Fibroblast of skin of right biceps (primary cell): ENCODE measurements at regions not wholly inside any gene's neighbourhood (a gene's known extent, or its start where the extent isn't known, plus 50 kb on each side); places are given as distances from the start of the nearest gene placed in this dataset.

Experiments used
- DNase-seq: peaks from one replicate; pipeline ENCODE4 v3.0.0-alpha.2; 2013

GRCh38 chr7:155138204-155138603 lies 68.1 kb downstream of the HTR5A start:
- DNase-seq, result no peak

DNA sequence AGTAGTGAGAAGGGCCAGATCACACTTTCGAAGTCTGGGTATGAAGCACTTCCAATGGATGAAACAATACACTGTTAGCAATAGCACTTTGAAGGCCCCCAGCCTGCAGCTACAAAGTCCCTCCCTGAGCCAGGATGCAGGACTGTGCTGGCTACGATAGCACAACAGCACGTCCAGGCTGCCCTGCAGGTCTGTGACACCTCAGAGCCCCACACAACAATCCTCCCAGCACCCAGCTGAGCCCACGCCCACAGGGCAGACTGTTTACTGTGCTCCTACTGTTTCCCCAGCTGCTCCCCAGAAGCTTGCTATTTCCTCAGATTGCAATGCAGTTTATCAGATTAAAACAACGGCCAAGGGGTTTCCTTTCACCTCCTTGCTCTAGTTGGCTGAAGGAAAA lies 71.4 kb downstream of the HTR5A start:
- no peak for DNase-seq

GRCh38 chr7:155143381-155143780 lies 73.3 kb downstream of the HTR5A start:
- no peak for DNase-seq

DNA sequence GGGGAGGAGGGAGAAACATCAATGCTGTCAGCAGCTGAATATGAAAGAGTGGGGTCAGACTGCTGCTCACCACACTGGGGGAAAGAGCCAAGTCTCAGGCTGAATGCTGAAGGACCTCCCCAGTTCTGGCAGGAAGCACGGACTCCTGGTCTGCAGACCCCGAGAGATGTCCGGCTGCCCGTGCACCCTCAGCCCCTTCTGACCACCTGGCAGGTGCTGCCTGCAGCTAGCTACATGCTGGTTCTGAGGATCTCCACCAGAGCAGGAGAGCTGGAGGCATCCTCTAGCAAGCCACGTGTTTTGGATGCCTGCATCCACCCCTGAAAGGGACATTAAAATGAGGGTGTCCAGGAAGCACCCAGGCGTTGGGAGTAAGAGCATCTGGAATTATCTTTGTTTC lies 74.2 kb downstream of the HTR5A start:
- no peak for DNase-seq

- DNase-seq, result no peak
Measured at GRCh38 chr7:155145477-155146255, 75.5 kb downstream of the HTR5A start.

DNA sequence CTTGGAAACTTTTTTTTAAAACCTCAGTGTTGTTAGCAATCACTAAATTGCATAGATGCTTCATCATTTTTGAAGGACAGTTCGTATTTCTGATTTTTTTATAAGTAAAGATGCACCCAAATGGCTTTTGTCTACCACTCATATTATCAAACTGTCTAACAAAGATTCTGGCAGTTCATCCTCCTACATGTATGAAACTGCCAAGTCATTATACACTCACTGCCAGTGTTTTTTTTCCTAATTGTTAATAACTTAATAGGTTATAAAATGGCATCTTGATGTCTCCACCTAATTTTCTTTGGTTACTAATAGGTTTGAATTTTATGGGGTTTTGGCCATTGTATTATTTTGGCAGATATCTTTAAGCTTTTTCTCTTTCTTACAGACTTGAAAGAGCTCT lies 77.0 kb downstream of the HTR5A start:
- DNase-seq, result no peak

- no peak for DNase-seq
Measured at GRCh38 chr7:155147624-155148023, 77.5 kb downstream of the HTR5A start.

- DNase-seq, result no peak
Measured at GRCh38 chr7:155153676-155154075, 83.6 kb downstream of the HTR5A start.

DNA sequence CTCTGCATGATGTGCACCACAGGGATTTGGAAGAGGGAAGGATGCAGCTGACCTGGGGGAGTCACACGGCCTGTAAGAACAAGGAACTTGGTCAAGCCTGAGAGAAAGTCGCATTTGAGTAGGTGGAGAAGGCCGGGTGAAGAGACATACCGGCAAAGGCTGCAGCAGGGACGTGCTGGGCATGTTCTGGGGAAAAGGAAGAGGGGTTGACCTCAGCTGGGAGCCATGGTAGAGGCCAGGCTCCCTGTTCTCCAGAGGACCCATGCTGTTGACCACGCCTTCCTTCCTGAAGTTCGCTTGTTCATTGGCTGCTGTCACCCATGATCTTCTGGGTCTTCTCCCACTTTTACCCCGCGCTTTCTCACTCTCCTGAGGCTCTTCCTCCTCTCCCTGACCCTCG lies 84.5 kb downstream of the HTR5A start:
- no peak for DNase-seq

GRCh38 chr7:155161690-155162089 lies 91.6 kb downstream of the HTR5A start:
- DNase-seq, result no peak

DNA sequence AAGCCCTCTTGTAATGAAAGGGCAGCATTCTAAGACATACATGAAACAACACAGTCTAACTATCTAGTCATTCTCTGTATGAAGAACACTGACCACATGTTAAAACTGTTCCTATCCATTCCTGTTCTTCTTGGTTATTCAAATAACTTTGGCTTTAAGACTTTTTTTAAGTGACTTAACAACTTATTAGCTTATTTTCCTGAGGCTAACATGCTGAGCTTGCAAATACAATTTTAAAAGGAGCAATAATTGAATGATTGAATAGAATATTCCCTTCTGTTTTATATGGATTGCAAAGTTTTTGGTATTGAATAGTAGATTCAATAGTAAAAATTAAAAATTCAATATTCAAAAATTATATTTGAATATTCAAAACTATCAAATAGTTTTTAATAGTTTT lies 92.3 kb downstream of the HTR5A start:
- DNase-seq, result no peak

- DNase-seq, result no peak
Measured at GRCh38 chr7:155163696-155164095, 93.6 kb downstream of the HTR5A start.

DNA sequence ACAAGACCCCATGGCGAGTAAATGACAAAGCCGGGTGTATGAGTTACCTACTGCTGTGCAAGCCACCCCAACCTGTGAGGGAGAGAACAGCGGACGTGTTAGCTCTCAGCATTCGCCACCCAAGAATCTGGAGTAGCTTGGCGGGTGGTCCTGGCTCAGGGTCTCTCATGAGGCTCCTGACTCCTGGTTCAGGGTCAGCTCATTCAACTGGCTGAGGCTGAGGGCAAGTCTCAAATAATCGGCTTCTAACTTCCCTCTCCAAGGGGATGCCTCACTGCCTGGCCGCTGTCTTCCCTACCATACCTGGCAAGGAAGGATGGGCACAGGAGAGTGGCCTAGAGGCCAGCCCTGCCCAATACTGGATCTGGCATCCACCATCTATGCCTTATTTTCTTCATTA lies 94.2 kb downstream of the HTR5A start:
- no peak for DNase-seq

DNA sequence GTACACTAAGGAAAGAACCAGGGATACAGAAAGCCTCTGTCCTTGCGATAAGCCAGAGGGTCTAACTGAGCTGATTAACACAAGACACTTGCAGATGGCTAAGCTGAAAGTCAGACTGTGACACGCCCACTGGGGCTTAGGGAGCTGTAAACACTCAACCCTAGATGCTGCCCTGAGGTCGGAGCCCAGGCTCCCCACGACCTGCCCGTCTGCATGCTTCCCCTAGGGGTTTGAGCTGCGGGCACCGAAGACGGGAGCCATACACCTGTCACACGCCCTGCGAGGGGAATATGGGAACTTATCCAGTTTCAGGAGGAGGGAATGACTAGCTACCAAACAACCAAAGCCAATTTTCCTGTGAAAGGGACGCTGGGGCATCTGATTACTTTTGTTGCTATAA lies 96.0 kb downstream of the HTR5A start:
- DNase-seq, result no peak

GRCh38 chr7:155166673-155167370 lies 96.7 kb downstream of the HTR5A start:
- peak; percentile 92 for DNase-seq

DNA sequence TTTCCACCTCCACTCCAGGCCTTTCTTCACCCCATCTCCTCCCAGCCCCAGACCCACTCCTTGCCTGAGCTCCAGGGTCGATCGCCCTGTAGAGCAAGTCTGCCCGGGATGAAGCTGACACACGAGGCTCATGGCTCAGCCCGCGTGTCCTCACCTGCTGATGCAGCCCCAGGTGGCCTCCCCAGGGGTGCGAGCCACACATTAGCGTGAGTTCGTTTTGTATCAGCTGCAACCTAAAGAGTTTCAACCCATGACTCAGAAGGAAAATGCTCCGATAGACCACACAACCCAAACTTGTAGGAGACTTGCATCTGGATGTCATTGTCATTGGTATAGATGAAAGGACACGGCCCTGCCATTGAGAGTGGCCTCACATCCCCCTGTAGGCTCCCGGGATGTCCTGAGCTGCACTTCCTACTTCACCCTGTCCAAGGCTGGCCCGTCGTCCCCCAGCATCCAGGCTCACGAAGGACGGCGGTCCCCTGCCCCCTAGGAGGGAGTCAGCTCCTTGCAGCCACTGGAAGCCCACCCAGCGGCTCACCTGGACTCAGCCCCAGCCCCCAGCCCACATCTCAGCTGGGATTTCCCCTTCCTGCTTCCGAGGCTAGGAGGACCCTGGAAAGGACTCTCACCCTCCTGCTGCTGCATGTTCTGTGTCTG lies 97.7 kb downstream of the HTR5A start:
- no peak for DNase-seq

- no peak for DNase-seq
Measured at GRCh38 chr7:155168597-155169480, 98.7 kb downstream of the HTR5A start.

GRCh38 chr7:155169498-155170065 lies 99.5 kb downstream of the HTR5A start:
- DNase-seq, result no peak

GRCh38 chr7:155170331-155170730 lies 100.2 kb downstream of the HTR5A start:
- DNase-seq, result no peak

DNA sequence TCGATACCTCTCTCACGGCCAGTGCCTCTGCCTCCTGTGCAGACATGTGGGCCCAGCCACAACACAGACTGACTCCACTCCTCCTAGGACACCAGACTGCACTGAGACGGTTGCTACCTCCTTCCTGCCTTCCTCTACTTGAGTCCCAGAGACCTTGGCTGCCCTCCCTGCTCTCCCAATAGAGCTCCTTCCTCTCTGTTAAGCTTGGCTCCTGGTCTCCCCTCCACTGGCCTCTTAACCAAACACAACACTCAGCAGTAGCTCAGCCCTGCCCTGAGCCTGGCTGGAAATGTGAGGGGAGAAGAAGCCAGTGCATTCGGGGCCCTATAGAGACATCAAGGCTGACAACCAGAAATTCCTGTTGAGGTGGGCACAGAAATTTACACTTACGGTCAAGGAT lies 102.0 kb downstream of the HTR5A start:
- DNase-seq, result no peak

- DNase-seq, result no peak
Measured at GRCh38 chr7:155173905-155174304, 103.8 kb downstream of the HTR5A start.

DNA sequence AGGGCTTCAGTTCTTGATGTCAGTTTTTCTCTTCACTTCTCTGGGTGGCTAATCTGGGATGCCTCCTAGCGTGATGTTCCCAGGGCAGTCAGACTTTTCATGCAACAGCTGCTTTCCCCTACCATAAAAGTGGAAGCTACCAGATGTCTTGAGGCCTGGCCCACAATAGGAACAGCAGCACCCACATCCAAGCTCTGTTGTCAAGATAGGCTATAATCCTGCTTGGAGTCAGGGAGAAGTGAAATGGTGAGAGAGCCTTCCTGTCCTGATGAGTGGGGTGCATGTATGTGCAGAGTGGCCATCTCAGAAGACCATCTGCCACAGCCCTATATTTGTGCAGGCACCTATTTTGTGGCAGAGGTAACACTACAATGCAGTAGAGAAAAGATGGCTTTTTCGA lies 108.0 kb downstream of the HTR5A start:
- DNase-seq, result no peak

- DNase-seq, result no peak
Measured at GRCh38 chr7:155181768-155182167, 111.6 kb downstream of the HTR5A start.
